ENCODE measurements at regions not wholly inside any gene's neighbourhood (a gene's known extent, or its start where the extent isn't known, plus 50 kb on each side); places are given as distances from the start of the nearest gene placed in this dataset.
"Not testable (repeated sequence)": the region's sequence is repeated elsewhere in the genome, so short reads cannot be mapped to it uniquely, and the experiment has no call there.

- no peak for DNase-seq (ENCODE audit: low read depth)
- H3K4me3 ChIP-seq (ENCODE audit: low read depth, low read length): no peak overlapping the region
- no peak for TF ChIP-seq CTCF (IDR thresholded peaks at IDR 0.05; ENCODE audit: insufficient read depth, low read depth, low read length)
These were observed 294.2 kb upstream of the TBL1XR1 start for GRCh38 chr3:177491296-177492032.

GRCh38 chr3:177493091-177493490, 295.8 kb upstream of the TBL1XR1 start:
- no peak for DNase-seq (ENCODE audit: low read depth)
- no peak for TF ChIP-seq CTCF (IDR thresholded peaks at IDR 0.05; ENCODE audit: insufficient read depth, low read depth, low read length)
- H3K4me3 ChIP-seq (ENCODE audit: low read depth, low read length): no peak overlapping the region

- no peak for DNase-seq (ENCODE audit: low read depth)
- no peak for TF ChIP-seq CTCF (IDR thresholded peaks at IDR 0.05; ENCODE audit: insufficient read depth, low read depth, low read length)
- no peak overlapping the region for H3K4me3 ChIP-seq (ENCODE audit: low read depth, low read length)
These were observed 296.9 kb upstream of the TBL1XR1 start for GRCh38 chr3:177494216-177494615.

GRCh38 chr3:177495566-177495965, 298.3 kb upstream of the TBL1XR1 start:
- TF ChIP-seq CTCF (IDR thresholded peaks at IDR 0.05; ENCODE audit: insufficient read depth, low read depth, low read length): no peak
- no peak for DNase-seq (ENCODE audit: low read depth)
- no peak overlapping the region for H3K4me3 ChIP-seq (ENCODE audit: low read depth, low read length)

- H3K4me3 ChIP-seq (ENCODE audit: low read depth, low read length): no peak overlapping the region
- TF ChIP-seq CTCF (IDR thresholded peaks at IDR 0.05; ENCODE audit: insufficient read depth, low read depth, low read length): no peak
- no peak for DNase-seq (ENCODE audit: low read depth)
These were observed 301.0 kb upstream of the TBL1XR1 start for GRCh38 chr3:177498037-177498857.

GRCh38 chr3:177499039-177499438, 301.8 kb upstream of the TBL1XR1 start:
- H3K4me3 ChIP-seq (ENCODE audit: low read depth, low read length); DNase-seq (ENCODE audit: low read depth): not testable (repeated sequence)

GRCh38 chr3:177499779-177500423, 302.6 kb upstream of the TBL1XR1 start:
- no peak for DNase-seq (ENCODE audit: low read depth)
- no peak for TF ChIP-seq CTCF (IDR thresholded peaks at IDR 0.05; ENCODE audit: insufficient read depth, low read depth, low read length)
- no peak overlapping the region for H3K4me3 ChIP-seq (ENCODE audit: low read depth, low read length)
